ENCODE measurements at regions not wholly inside any gene's neighbourhood (a gene's known extent, or its start where the extent isn't known, plus 50 kb on each side); places are given as distances from the start of the nearest gene placed in this dataset.
"Not testable (repeated sequence)": the region's sequence is repeated elsewhere in the genome, so short reads cannot be mapped to it uniquely, and the experiment has no call there.

- CTCF ChIA-PET = no interaction called here
- no peak for TF ChIP-seq CTCF (IDR thresholded peaks at IDR 0.05)
- no peaks in the 10 kb centered on the region for H3K36me3 Mint-ChIP-seq (ENCODE audit: low read depth)
- H3K4me3 Mint-ChIP-seq = no peak overlapping the region
- DNase-seq (no peak), ATAC-seq (no peak)
- no peaks in the 10 kb centered on the region for H3K9me3 Mint-ChIP-seq
- H3K27me3 Mint-ChIP-seq = no peaks in the 10 kb centered on the region
- H3K4me1 Mint-ChIP-seq (ENCODE audit: low read depth) = no peaks in the 10 kb centered on the region
- POLR2A ChIA-PET = no interaction called here
- H3K27ac Mint-ChIP-seq = no peak overlapping the region
- intact Hi-C loops (cut with micrococcal nuclease) = no loop called here
These were observed 1438.5 kb upstream of the CELF2 start for GRCh38 chr10:9579110-9579705.

- CTCF ChIA-PET, ATAC-seq, H3K27ac Mint-ChIP-seq: not testable (repeated sequence)
These were observed 1434.9 kb upstream of the CELF2 start for GRCh38 chr10:9582803-9583202.

GRCh38 chr10:9596368-9596920 is 1421.2 kb upstream of the CELF2 start:
- Mint-ChIP-seq H3K36me3 (ENCODE audit: low read depth) (no peaks in the 10 kb centered on the region), H3K4me3 (no peak overlapping the region), H3K9me3 (peaks cover 2% of the 10 kb centered on the region), H3K27me3 (no peaks in the 10 kb centered on the region), H3K4me1 (ENCODE audit: low read depth) (no peaks in the 10 kb centered on the region), H3K27ac (no peak overlapping the region)
- ChIA-PET POLR2A (no interaction called here), CTCF (no interaction called here)
- TF ChIP-seq CTCF (IDR thresholded peaks at IDR 0.05) = no peak
- DNase-seq (no peak), ATAC-seq (no peak)
- intact Hi-C loops (cut with micrococcal nuclease) = no loop called here

More at GRCh38 chr10:9582803-9583202, 1434.9 kb upstream of the CELF2 start:
- H3K27me3 Mint-ChIP-seq; H3K4me3 Mint-ChIP-seq; H3K9me3 Mint-ChIP-seq; intact Hi-C loops (cut with micrococcal nuclease); DNase-seq; H3K36me3 Mint-ChIP-seq (ENCODE audit: low read depth); H3K4me1 Mint-ChIP-seq (ENCODE audit: low read depth); POLR2A ChIA-PET: not testable (repeated sequence)

GRCh38 chr10:9602998-9603397 is 1414.7 kb upstream of the CELF2 start:
- ChIA-PET CTCF (no interaction called here), POLR2A (no interaction called here)
- no peaks in the 10 kb centered on the region for H3K4me1 Mint-ChIP-seq (ENCODE audit: low read depth)
- no peak for DNase-seq
- peaks cover 2% of the 10 kb centered on the region for H3K9me3 Mint-ChIP-seq
- no peaks in the 10 kb centered on the region for H3K27me3 Mint-ChIP-seq
- intact Hi-C loops (cut with micrococcal nuclease) = no loop called here
- H3K27ac Mint-ChIP-seq = no peak overlapping the region
- no peaks in the 10 kb centered on the region for H3K36me3 Mint-ChIP-seq (ENCODE audit: low read depth)
- ATAC-seq = no peak
- H3K4me3 Mint-ChIP-seq = no peak overlapping the region
- TF ChIP-seq CTCF (IDR thresholded peaks at IDR 0.05) = no peak

- no peaks in the 10 kb centered on the region for H3K36me3 Mint-ChIP-seq (ENCODE audit: low read depth)
- H3K4me1 Mint-ChIP-seq (ENCODE audit: low read depth) = no peaks in the 10 kb centered on the region
- no peaks in the 10 kb centered on the region for H3K27me3 Mint-ChIP-seq
- peaks cover 2% of the 10 kb centered on the region for H3K9me3 Mint-ChIP-seq
- H3K4me3 Mint-ChIP-seq = no peak overlapping the region
- ATAC-seq (no peak), DNase-seq (no peak)
- no peak for TF ChIP-seq CTCF (IDR thresholded peaks at IDR 0.05)
- H3K27ac Mint-ChIP-seq = no peak overlapping the region
- CTCF ChIA-PET = no interaction called here
- POLR2A ChIA-PET = no interaction called here
- intact Hi-C loops (cut with micrococcal nuclease) = no loop called here
These were observed 1413.7 kb upstream of the CELF2 start for GRCh38 chr10:9603972-9604371.

All from activated CD8-positive, alpha-beta T cell treated with anti-CD3 and anti-CD28 coated beads for 36 hours (primary cell).